Forelimb muscle (tissue), 1 donor: ENCODE measurements at regions not wholly inside any gene's neighbourhood (a gene's known extent, or its start where the extent isn't known, plus 50 kb on each side); places are given as distances from the start of the nearest gene placed in this dataset.

ENCODE experiments used
- DNase-seq: peaks from one replicate; pipeline ENCODE4 v3.0.0-alpha.2; 2013; ENCODE audit warnings: low read depth

DNA sequence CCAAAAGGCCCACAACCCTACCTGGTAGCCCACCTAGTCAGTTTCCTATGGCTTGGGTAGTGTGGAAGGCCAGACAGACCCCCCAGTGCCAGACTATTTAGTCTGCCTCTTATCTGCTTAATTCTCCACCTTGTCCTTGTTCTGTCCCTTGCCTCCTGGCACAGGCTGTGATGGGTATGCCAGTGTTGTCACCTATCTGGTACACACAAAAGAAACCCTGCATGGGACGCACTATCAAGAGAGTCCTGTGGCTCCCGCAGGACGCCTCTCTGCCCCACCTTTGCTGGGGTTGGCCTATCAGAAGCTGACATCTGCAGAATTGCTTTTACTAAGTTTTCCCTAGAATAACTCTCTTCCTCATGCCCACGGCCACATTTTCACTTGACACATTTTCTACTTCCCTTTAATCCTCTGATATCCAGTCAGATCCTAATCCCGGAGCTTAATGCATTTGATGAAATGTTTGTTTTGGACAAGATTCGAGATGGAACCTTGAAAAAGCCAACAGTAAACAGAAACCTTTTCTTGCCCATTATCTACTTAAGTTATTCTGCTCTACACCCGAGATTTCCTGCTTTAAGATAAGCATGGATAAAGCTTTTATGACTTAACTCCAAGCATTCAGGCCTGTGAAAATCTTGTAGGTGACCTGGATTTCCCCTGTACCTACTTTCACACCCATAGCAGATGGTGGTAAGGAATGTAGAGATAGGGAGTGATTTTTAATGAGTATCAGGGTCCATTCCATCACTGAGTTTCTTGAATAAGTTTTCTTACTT lies 468.5 kb downstream of the ZNF608 start:
- DNase-seq, result no peak

GRCh38 chr5:124276166-124276565 lies 470.3 kb downstream of the ZNF608 start:
- no peak for DNase-seq

- DNase-seq, result no peak
Observed at GRCh38 chr5:124274949-124275348, 471.5 kb downstream of the ZNF608 start.

- no peak for DNase-seq
Observed at GRCh38 chr5:124264499-124264898, 481.9 kb downstream of the ZNF608 start.

- DNase-seq, result no peak
Observed at GRCh38 chr5:124263680-124264491, 482.6 kb downstream of the ZNF608 start.

GRCh38 chr5:124262991-124263571 lies 483.4 kb downstream of the ZNF608 start:
- no peak for DNase-seq

DNA sequence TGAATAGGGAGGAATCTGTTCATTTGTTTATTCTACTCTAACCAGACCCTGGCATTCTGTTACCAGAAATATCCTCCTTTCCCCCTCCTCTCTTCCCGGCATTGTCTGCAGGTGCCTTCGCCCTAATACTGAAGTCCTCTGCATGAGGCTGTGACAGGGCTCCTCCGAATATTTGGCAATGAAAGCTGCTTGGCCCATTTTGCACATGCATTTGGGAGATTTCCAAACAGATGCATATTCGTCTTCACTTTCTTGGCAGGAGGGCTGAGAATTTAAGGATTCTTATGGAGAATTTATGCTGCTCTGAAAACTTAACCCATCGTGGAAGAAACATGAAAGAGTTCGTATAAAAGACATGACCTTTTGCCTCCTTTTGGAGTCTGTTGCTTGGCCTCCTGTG lies 484.0 kb downstream of the ZNF608 start:
- DNase-seq, result no peak

- no peak for DNase-seq
Observed at GRCh38 chr5:124261848-124262247, 484.6 kb downstream of the ZNF608 start.

- no peak for DNase-seq
Observed at GRCh38 chr5:124260921-124261515, 485.4 kb downstream of the ZNF608 start.

DNA sequence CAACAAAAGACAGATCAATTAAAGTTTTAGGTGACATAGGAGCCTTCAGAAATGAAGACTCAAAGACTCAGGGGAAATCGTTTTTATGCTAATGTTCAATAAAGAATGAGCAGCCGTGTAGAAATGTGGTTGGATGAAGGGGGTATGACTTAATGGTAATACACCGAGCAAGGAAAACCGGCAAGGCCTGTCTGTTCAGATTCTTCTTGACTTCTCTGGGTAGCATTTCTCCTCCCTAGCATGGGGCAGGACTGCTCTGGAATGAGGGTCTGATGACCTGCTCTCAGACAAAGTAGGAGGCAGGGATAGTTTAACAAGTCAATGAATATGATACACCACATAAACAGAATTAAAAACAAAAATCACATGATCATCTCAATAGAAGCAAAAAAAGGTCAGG lies 487.4 kb downstream of the ZNF608 start:
- no peak for DNase-seq

DNA sequence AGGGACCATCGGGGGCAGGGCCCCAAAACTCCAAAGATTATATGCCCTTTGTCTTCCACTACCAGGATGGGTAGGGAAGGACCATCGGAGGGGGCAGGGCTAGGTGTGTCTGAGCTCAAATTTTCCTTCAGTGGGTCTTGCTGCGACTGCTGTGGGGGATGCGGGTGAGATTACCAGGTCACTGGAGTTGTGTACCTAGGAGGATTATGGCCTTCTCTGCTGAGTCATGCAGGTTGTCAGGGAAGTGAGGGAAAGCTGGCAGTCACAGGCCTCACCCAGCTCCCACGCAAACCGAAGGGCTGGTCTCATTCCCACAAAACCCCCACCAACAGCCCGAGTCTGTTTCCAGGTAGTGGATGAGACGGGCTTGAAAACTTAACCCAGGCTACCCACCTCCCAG lies 489.4 kb downstream of the ZNF608 start:
- no peak for DNase-seq

DNA sequence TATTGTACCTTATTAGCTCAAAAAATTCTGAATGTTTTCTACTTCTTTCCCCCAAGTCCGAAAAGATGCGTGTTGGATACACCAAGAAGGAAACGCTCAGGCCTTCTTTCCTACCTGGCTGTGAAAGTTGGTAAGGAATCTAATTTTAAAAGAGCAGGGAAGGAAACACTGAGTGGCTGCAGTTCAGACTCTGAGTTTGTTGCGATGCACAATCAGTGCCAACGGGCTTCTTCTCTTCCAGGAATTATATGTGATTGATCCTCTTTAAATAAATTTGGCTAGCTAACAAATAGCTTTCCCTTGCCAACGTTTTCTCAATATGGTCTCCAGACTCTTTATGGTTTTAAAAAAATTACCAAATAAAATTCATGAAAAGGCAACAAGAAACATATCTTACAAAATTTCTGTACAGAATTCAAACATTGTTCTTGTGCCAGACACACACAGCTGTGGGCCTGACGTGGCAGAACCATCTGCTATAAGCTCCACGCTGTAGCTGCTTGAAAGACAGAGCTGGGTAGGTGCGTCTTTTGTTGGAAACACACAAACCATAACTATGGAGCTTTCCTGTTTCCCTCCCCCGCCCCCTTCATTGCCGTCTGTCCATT lies 493.1 kb downstream of the ZNF608 start:
- DNase-seq, result no peak

DNA sequence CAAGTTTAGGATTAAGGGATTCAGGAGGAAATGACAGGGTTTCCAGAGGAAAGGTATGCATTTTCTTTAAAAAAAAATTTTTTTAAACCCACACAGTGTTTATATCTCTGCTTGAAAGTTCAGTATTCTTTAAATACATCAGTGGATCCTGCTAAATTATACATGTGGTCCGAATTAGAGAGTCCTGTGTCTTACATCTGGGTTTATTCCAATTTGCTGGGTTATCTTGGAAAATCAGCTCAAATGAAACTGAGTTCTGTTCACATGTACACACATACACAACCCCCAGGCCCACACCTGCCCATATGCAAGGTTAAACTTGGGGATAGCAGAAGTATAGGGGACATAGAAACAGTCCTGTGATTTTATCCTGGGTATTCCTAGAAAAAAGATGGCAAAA lies 493.7 kb downstream of the ZNF608 start:
- no peak for DNase-seq

DNA sequence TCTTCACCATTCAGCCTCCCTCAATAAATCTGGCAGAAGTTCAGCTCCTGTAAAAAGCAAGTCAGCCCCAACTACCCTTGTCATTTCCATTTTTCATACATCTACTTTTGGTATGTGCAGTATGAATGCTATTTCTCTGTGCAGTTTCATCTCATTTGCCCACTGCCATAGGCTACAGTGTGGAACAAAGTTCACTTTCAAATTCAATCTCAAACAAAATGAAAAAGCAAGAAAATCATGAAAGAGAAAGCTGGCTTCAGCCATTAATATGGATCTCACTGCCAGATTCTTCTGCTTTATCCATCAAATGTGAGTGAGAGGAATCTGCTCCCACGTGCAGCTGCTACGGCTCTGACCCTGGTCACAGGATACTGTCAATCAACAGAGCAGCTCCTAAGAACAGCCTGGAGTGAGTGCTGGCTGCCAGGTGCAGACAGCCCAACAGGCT lies 494.2 kb downstream of the ZNF608 start:
- no peak for DNase-seq

GRCh38 chr5:124245276-124245675 lies 501.2 kb downstream of the ZNF608 start:
- DNase-seq, result no peak

GRCh38 chr5:124240732-124241131 lies 505.7 kb downstream of the ZNF608 start:
- no peak for DNase-seq

DNA sequence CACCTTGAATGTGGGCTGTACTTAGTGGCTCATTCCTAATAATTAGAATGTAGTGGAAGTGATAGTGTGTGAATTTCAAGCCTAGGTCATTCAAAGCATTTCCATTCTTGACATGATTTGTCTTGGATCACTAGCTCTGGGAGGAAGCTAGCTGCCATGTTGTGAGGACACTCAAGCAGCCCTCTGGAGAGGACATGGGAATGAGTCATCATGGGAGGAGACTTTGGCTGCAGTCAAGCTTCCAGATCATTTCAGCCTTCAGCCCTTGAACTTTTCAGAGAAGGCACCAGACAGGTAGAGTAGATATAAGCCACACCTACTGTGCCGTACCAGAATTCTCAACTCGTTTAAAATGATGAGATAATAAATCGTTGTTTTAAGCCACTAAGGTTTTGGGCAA lies 506.9 kb downstream of the ZNF608 start:
- no peak for DNase-seq

DNA sequence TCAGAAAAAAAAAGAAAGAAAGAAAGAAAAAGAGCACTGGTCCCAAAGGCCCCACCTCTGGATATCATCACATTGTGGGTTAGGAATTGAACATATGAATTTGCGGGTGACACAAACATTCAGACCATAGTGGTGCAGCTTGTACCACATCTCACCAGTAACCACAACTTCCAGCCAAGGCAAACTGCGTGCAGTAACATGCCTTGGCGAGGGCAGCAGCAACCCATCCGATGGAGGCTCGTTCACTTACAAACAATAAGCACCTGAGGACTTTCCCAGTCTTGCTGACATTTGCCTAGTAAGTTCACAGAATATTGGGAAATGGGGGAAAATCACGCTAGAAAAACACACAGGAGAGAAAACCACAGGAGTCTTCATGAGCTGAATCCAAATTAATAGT lies 508.1 kb downstream of the ZNF608 start:
- no peak for DNase-seq

DNA sequence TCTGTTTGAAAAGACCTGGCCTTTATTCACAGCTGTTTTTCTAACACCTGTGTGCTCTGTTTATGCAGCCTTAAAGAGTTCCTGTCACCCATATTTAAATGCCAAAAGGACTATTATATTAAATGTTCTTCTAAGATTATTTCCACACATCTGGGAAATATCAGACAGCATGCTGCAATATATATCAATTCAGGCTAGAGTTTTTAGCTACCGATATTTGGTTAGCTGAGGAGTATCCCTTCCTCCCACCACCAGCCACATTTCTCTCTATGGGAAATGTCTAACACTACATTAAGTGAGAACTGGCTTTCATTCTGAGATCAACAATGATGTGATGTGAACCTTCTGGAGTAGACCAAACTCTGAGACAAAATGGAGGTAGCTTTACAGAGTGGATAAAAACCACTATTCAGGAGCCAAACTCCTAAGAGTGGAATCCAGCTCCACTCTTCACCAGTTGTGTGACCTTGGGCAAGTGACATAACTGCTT lies 509.2 kb downstream of the ZNF608 start:
- no peak for DNase-seq

- DNase-seq, result no peak
Observed at GRCh38 chr5:124236361-124237205, 509.9 kb downstream of the ZNF608 start.

DNA sequence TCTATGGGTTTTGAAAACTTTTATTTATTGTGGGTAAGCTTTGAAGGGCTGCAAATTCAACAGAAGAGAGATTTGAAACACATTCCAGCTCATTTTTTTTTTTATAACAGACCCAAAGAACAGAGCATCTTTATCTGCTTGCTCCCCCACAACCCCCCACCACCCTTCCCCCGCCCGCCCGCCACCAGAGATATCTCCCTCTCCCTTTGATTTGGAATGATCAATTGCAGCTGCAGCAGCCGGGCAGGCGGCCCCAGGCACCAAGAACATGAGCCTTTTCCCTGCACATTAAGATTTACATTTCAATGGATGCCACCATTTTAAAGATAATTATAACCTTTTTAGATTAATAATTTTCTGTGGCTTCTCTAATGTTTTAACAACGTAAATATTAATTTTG lies 510.9 kb downstream of the ZNF608 start:
- no peak for DNase-seq
